ENCODE measurements at regions not wholly inside any gene's neighbourhood (a gene's known extent, or its start where the extent isn't known, plus 50 kb on each side); places are given as distances from the start of the nearest gene placed in this dataset.
"Not testable (repeated sequence)": the region's sequence is repeated elsewhere in the genome, so short reads cannot be mapped to it uniquely, and the experiment has no call there.

DNA sequence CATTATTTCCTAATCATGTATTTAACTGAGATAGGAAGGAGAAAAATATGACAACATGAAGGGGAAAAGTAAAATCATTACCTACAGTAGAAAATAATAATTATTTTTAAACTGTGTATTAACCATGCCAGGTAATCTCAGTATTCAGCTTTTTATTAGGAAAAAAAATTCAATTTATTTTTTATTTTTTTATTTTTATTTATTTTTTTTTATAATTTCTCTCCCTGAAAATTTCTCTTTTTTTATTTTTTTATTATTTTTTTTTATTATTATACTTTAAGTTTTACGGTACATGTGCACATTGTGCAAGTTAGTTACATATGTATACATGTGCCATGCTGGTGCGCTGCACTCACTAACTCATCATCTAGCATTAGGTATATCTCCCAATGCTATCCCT, 271.3 kb upstream of the LRRTM4 start:
- not testable (repeated sequence) for H3K27me3 ChIP-seq (ENCODE audit: control insufficient read depth in 2 of 2, insufficient read depth in 2 of 2, low read length in 2 of 2); H3K36me3 ChIP-seq (ENCODE audit: control insufficient read depth in 2 of 2, insufficient read depth in 2 of 2, low read length in 2 of 2); H3K4me1 ChIP-seq (ENCODE audit: control insufficient read depth in 2 of 2, insufficient read depth in 2 of 2, low read length in 2 of 2); H3K4me3 ChIP-seq (ENCODE audit: low read length in 2 of 2); H3K9me3 ChIP-seq (ENCODE audit: control insufficient read depth in 2 of 2, low read length in 2 of 2); H3K27ac ChIP-seq (ENCODE audit: low read depth in 2 of 2, low read length in 2 of 2); H3K9ac ChIP-seq (ENCODE audit: low read depth in 1 of 2, low read length in 2 of 2)

DNA sequence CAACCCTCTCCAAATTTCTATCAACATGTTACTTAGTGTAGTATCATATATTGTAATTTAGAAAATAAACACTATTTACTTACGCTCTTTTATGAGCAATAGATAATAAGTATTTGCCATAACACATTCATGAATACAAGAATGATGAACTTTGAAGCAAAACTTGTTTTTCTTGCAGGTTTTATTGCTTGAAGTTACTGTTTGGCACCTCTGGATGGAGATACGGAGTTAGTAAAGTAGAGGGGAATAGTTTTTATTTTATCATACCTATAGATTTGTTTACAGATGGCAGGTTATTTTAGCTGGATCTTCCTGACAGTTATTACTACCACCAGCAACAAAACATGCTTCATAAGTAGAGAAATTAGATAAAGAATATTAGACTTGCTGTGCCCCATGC, 274.2 kb upstream of the LRRTM4 start:
- Histone ChIP-seq H3K4me3 (ENCODE audit: low read length in 2 of 2) (no peak overlapping the region), H3K4me1 (ENCODE audit: control insufficient read depth in 2 of 2, insufficient read depth in 2 of 2, low read length in 2 of 2) (no peaks in the 10 kb centered on the region), H3K27ac (ENCODE audit: low read depth in 2 of 2, low read length in 2 of 2) (no peak overlapping the region), H3K9me3 (ENCODE audit: control insufficient read depth in 2 of 2, low read length in 2 of 2) (no peaks in the 10 kb centered on the region), H3K9ac (ENCODE audit: low read depth in 1 of 2, low read length in 2 of 2) (no peak overlapping the region), H3K36me3 (ENCODE audit: control insufficient read depth in 2 of 2, insufficient read depth in 2 of 2, low read length in 2 of 2) (no peaks in the 10 kb centered on the region), H3K27me3 (ENCODE audit: control insufficient read depth in 2 of 2, insufficient read depth in 2 of 2, low read length in 2 of 2) (no peaks in the 10 kb centered on the region)

DNA sequence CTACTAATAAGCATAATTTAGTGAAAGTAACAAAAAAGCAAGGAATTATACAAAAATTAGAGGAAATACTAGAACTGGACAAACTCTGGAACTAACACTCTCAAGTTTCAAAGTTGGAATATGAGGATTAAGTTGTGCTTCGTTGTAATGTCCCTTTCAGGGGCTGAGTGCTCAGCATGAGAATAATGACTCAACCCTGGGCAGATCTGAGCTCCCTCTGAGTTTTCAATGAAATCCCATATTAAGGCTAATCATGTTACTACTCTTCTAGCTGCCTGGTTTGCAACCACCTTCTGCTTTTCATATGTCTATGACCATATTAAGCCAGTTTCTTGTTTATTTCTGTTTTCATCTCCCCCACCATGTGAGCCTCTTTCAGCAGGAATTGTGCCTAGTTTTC, 274.9 kb upstream of the LRRTM4 start:
- Histone ChIP-seq H3K4me1 (ENCODE audit: control insufficient read depth in 2 of 2, insufficient read depth in 2 of 2, low read length in 2 of 2) (no peaks in the 10 kb centered on the region), H3K27me3 (ENCODE audit: control insufficient read depth in 2 of 2, insufficient read depth in 2 of 2, low read length in 2 of 2) (no peaks in the 10 kb centered on the region), H3K27ac (ENCODE audit: low read depth in 2 of 2, low read length in 2 of 2) (no peak overlapping the region), H3K9ac (ENCODE audit: low read depth in 1 of 2, low read length in 2 of 2) (no peak overlapping the region), H3K4me3 (ENCODE audit: low read length in 2 of 2) (no peak overlapping the region), H3K9me3 (ENCODE audit: control insufficient read depth in 2 of 2, low read length in 2 of 2) (no peaks in the 10 kb centered on the region), H3K36me3 (ENCODE audit: control insufficient read depth in 2 of 2, insufficient read depth in 2 of 2, low read length in 2 of 2) (no peaks in the 10 kb centered on the region)

DNA sequence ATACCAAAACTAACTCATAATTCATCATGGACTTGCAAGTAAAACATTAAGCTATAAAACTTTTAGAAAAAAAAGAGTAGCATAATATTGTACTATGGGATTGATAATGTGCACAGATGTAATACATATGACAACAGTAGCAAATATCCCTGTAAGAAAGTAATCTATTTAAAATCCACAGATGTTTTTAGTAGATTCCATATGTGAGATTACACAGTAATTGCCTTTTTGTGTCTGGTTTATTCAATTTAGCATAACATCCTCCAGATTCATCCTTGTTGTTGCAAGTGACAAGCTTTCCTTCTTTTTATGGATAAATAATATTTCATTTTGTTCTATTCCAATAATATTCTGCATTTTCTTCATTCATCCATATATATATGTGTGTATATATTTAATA, 278.2 kb upstream of the LRRTM4 start:
- Histone ChIP-seq H3K36me3 (ENCODE audit: control insufficient read depth in 2 of 2, insufficient read depth in 2 of 2, low read length in 2 of 2) (no peaks in the 10 kb centered on the region), H3K27me3 (ENCODE audit: control insufficient read depth in 2 of 2, insufficient read depth in 2 of 2, low read length in 2 of 2) (no peaks in the 10 kb centered on the region), H3K4me3 (ENCODE audit: low read length in 2 of 2) (no peak overlapping the region), H3K4me1 (ENCODE audit: control insufficient read depth in 2 of 2, insufficient read depth in 2 of 2, low read length in 2 of 2) (no peaks in the 10 kb centered on the region), H3K9me3 (ENCODE audit: control insufficient read depth in 2 of 2, low read length in 2 of 2) (no peaks in the 10 kb centered on the region), H3K27ac (ENCODE audit: low read depth in 2 of 2, low read length in 2 of 2) (no peak overlapping the region), H3K9ac (ENCODE audit: low read depth in 1 of 2, low read length in 2 of 2) (no peak overlapping the region)

DNA sequence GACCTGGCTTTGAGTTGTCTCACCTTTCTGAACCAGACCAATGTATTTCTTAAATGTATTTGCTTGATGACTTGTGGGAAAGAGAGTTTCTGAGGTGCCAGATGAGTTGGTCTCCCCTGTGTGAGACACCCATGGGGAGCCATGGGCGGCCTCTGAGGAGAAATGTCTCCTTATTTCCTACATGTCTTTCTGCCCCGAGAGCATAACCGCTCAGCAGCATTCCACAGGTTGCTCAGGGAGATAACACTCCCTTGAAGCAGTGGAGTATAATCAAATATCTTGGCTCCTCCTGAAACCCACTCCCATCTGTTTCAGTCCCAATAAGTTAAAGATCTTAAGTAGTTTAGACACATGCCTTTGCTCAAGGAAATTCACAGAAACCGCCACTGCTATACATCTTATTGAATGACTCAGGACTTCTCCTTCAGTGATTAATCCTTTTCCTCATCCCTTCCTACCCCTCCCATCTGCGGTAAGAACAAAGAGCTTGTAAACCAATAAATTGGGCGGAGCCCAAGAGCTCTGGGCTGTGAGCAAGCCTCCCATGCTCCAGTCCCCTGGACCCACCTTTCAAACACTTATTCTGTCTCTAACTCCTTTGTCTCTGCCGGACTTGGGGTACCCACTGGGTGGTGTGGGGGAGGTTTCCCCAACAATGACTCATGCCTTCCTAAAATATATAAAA, 285.5 kb upstream of the LRRTM4 start:
- H3K4me1 ChIP-seq (ENCODE audit: control insufficient read depth in 2 of 2, insufficient read depth in 2 of 2, low read length in 2 of 2): no peaks in the 10 kb centered on the region
- H3K27ac ChIP-seq (ENCODE audit: low read depth in 2 of 2, low read length in 2 of 2): no peak overlapping the region
- H3K4me3 ChIP-seq (ENCODE audit: low read length in 2 of 2): no peak overlapping the region
- H3K36me3 ChIP-seq (ENCODE audit: control insufficient read depth in 2 of 2, insufficient read depth in 2 of 2, low read length in 2 of 2): no peaks in the 10 kb centered on the region
- no peaks in the 10 kb centered on the region for H3K9me3 ChIP-seq (ENCODE audit: control insufficient read depth in 2 of 2, low read length in 2 of 2)
- H3K27me3 ChIP-seq (ENCODE audit: control insufficient read depth in 2 of 2, insufficient read depth in 2 of 2, low read length in 2 of 2): no peaks in the 10 kb centered on the region
- no peak overlapping the region for H3K9ac ChIP-seq (ENCODE audit: low read depth in 1 of 2, low read length in 2 of 2)

DNA sequence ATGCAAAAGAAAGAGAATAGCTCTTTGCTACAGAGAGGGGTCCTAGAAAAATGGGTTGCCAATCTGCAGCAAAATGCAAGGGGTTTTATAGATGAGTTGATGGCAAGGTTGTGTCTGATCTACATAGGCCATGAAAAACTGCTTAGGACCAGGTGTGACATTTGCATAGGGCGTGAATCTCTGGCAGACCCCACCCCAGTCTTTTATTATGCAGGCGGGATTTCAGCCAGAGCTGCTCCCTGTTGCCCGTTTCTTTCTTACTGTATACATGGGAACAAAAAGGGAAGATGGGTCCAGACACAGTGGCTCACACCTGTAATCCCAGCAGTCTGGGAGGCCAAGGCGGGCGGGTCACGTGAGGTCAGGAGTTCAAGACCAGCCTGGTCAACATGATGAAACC, 286.4 kb upstream of the LRRTM4 start:
- Histone ChIP-seq H3K36me3 (ENCODE audit: control insufficient read depth in 2 of 2, insufficient read depth in 2 of 2, low read length in 2 of 2) (no peaks in the 10 kb centered on the region), H3K4me3 (ENCODE audit: low read length in 2 of 2) (no peak overlapping the region), H3K27ac (ENCODE audit: low read depth in 2 of 2, low read length in 2 of 2) (no peak overlapping the region), H3K9ac (ENCODE audit: low read depth in 1 of 2, low read length in 2 of 2) (no peak overlapping the region), H3K9me3 (ENCODE audit: control insufficient read depth in 2 of 2, low read length in 2 of 2) (no peaks in the 10 kb centered on the region), H3K4me1 (ENCODE audit: control insufficient read depth in 2 of 2, insufficient read depth in 2 of 2, low read length in 2 of 2) (no peaks in the 10 kb centered on the region), H3K27me3 (ENCODE audit: control insufficient read depth in 2 of 2, insufficient read depth in 2 of 2, low read length in 2 of 2) (no peaks in the 10 kb centered on the region)

DNA sequence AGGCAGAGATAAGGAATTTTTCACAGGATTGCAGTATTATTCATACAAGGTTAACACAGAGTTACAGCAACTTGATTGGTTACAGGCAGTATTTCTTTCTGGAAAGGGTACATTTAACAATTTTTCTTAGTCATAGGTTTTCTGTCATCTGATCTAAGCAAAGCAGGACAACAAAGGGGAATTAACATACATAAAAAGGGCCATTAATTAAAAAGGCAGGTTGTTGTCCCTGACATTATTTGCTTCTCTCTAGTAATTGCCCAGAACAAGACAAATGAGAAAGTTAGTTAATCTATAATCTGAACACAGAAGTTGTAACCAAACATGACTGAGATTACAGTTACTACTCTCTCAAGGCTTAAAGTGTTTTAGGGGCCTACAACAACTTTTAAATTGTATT, 291.4 kb upstream of the LRRTM4 start:
- no peaks in the 10 kb centered on the region for H3K9me3 ChIP-seq (ENCODE audit: control insufficient read depth in 2 of 2, low read length in 2 of 2)
- H3K4me1 ChIP-seq (ENCODE audit: control insufficient read depth in 2 of 2, insufficient read depth in 2 of 2, low read length in 2 of 2): no peaks in the 10 kb centered on the region
- H3K9ac ChIP-seq (ENCODE audit: low read depth in 1 of 2, low read length in 2 of 2): no peak overlapping the region
- H3K27me3 ChIP-seq (ENCODE audit: control insufficient read depth in 2 of 2, insufficient read depth in 2 of 2, low read length in 2 of 2): no peaks in the 10 kb centered on the region
- no peak overlapping the region for H3K27ac ChIP-seq (ENCODE audit: low read depth in 2 of 2, low read length in 2 of 2)
- no peak overlapping the region for H3K4me3 ChIP-seq (ENCODE audit: low read length in 2 of 2)
- no peaks in the 10 kb centered on the region for H3K36me3 ChIP-seq (ENCODE audit: control insufficient read depth in 2 of 2, insufficient read depth in 2 of 2, low read length in 2 of 2)

DNA sequence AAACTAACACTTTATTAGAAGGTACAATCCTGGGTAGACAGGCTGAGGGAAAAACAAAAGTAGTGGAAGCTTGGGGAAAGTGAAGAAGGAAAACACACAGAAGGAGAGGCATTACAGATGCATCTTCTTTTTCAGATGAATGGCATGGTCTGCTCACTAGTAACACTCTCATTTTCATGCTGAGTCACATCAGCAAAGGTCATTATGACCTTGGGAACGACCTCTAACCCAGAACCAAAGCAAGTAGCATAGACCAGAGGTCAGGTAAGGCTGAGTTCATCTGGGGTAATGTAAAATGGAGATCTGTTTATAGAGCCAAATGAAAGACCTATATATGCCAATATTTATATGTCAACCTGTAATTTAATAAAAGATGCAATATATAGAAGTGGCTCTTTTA, 294.4 kb upstream of the LRRTM4 start:
- Histone ChIP-seq H3K27ac (ENCODE audit: low read depth in 2 of 2, low read length in 2 of 2) (no peak overlapping the region), H3K9me3 (ENCODE audit: control insufficient read depth in 2 of 2, low read length in 2 of 2) (no peaks in the 10 kb centered on the region), H3K4me3 (ENCODE audit: low read length in 2 of 2) (no peak overlapping the region), H3K27me3 (ENCODE audit: control insufficient read depth in 2 of 2, insufficient read depth in 2 of 2, low read length in 2 of 2) (no peaks in the 10 kb centered on the region), H3K36me3 (ENCODE audit: control insufficient read depth in 2 of 2, insufficient read depth in 2 of 2, low read length in 2 of 2) (no peaks in the 10 kb centered on the region), H3K4me1 (ENCODE audit: control insufficient read depth in 2 of 2, insufficient read depth in 2 of 2, low read length in 2 of 2) (no peaks in the 10 kb centered on the region), H3K9ac (ENCODE audit: low read depth in 1 of 2, low read length in 2 of 2) (no peak overlapping the region)

DNA sequence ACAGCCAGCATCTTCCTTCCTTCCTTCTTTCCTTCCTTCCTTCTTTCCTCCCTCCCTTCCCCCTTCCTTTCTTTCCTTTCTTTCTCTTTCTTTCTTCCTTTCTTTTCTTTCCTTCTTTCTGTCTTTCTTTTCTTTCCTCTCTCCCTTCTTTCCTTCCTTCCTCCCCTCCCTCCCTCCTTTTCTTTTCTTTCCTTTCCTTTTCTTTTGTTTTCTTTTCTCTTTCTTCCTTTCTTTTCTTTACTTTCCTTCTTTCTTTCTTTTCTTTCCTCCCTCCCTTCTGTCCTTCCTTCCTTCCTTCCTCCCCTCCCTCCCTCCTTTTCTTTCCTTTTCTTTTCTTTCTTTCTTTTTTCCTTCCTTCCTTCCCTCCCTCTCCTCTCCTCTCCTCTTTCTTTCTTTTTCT, 296.0 kb upstream of the LRRTM4 start:
- Histone ChIP-seq H3K4me1 (ENCODE audit: control insufficient read depth in 2 of 2, insufficient read depth in 2 of 2, low read length in 2 of 2) (no peaks in the 10 kb centered on the region), H3K27me3 (ENCODE audit: control insufficient read depth in 2 of 2, insufficient read depth in 2 of 2, low read length in 2 of 2) (no peaks in the 10 kb centered on the region), H3K36me3 (ENCODE audit: control insufficient read depth in 2 of 2, insufficient read depth in 2 of 2, low read length in 2 of 2) (no peaks in the 10 kb centered on the region), H3K9me3 (ENCODE audit: control insufficient read depth in 2 of 2, low read length in 2 of 2) (no peaks in the 10 kb centered on the region), H3K4me3 (ENCODE audit: low read length in 2 of 2) (no peak overlapping the region), H3K27ac (ENCODE audit: low read depth in 2 of 2, low read length in 2 of 2) (no peak overlapping the region), H3K9ac (ENCODE audit: low read depth in 1 of 2, low read length in 2 of 2) (no peak overlapping the region)

DNA sequence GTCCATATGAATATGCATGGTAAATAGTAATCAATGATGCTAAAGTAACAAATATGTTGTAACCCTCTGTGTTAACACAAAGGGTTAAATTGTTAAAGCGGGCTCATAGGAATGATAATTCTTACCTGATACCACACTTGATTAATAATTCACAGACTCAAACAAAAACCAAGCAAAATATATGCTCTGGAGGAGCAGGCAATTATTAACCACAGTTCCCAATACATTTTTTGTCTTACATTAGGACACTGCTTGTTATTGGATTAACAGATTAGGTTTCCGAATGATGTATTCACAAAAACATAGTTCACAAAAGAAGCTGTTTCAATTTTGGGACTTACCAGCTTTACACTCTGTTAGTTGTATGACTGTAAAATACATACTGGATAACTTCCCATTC, 300.9 kb upstream of the LRRTM4 start:
- Histone ChIP-seq H3K4me3 (ENCODE audit: low read length in 2 of 2) (no peak overlapping the region), H3K9ac (ENCODE audit: low read depth in 1 of 2, low read length in 2 of 2) (no peak overlapping the region), H3K9me3 (ENCODE audit: control insufficient read depth in 2 of 2, low read length in 2 of 2) (no peaks in the 10 kb centered on the region), H3K4me1 (ENCODE audit: control insufficient read depth in 2 of 2, insufficient read depth in 2 of 2, low read length in 2 of 2) (no peaks in the 10 kb centered on the region), H3K36me3 (ENCODE audit: control insufficient read depth in 2 of 2, insufficient read depth in 2 of 2, low read length in 2 of 2) (no peaks in the 10 kb centered on the region), H3K27ac (ENCODE audit: low read depth in 2 of 2, low read length in 2 of 2) (no peak overlapping the region), H3K27me3 (ENCODE audit: control insufficient read depth in 2 of 2, insufficient read depth in 2 of 2, low read length in 2 of 2) (no peaks in the 10 kb centered on the region)

DNA sequence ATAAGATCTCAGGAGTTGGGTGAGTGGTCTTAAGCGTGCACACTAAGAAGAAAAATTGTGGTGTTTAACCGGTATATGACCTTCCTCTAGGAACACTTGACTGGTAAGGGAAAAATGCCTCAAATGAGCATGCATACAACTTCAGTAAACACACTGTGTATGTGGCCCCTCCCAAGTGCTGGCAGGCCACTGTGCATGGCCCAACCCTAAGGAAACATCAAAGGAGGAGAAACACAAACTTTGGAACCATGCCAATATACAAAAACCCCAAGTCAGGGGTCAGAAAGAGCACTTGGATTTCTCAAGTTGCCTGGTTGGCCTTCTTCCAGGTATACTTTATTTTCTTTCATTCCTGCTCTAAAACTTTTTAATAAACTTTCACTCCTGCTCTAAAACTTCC, 308.9 kb upstream of the LRRTM4 start:
- no peaks in the 10 kb centered on the region for H3K27me3 ChIP-seq (ENCODE audit: control insufficient read depth in 2 of 2, insufficient read depth in 2 of 2, low read length in 2 of 2)
- no peaks in the 10 kb centered on the region for H3K4me1 ChIP-seq (ENCODE audit: control insufficient read depth in 2 of 2, insufficient read depth in 2 of 2, low read length in 2 of 2)
- H3K9ac ChIP-seq (ENCODE audit: low read depth in 1 of 2, low read length in 2 of 2): no peak overlapping the region
- H3K4me3 ChIP-seq (ENCODE audit: low read length in 2 of 2): no peak overlapping the region
- H3K9me3 ChIP-seq (ENCODE audit: control insufficient read depth in 2 of 2, low read length in 2 of 2): peaks cover 2 to 7% of the 10 kb centered on the region in 2 donors
- no peaks in the 10 kb centered on the region for H3K36me3 ChIP-seq (ENCODE audit: control insufficient read depth in 2 of 2, insufficient read depth in 2 of 2, low read length in 2 of 2)
- no peak overlapping the region for H3K27ac ChIP-seq (ENCODE audit: low read depth in 2 of 2, low read length in 2 of 2)
